CD14-positive monocyte (primary cell): ENCODE measurements at regions not wholly inside any gene's neighbourhood (a gene's known extent, or its start where the extent isn't known, plus 50 kb on each side); places are given as distances from the start of the nearest gene placed in this dataset.

Experiments used
- DNase-seq, 3 donors: peaks; one replicate each; pipeline ENCODE4 v3.0.0-alpha.2; 2011 to 2022
- H2AFZ ChIP-seq: 2 replicates; pipeline ENCODE4 v1.6.0; 2012; ENCODE audit warnings: mild to moderate bottlenecking, low read depth, low read length, inconsistent platforms; ENCODE audit not compliant: insufficient read depth, poor library complexity, severe bottlenecking
- H3K27ac ChIP-seq, 2 donors: 1 replicate in 1 of 2; 2 replicates in 1 of 2; pipeline ENCODE4 v1.5.1; 2012 to 2013; ENCODE audit warnings: low read length in 2 of 2, control low read depth in 1 of 2, inconsistent platforms in 1 of 2, low read depth in 1 of 2, mild to moderate bottlenecking in 1 of 2
- H3K27me3 ChIP-seq, 2 donors: one replicate each; pipeline versions ENCODE4 v1.6.0 to v1.6.1; 2011 to 2013; ENCODE audit warnings: low read length in 2 of 2; ENCODE audit not compliant: control insufficient read depth in 2 of 2, insufficient read depth in 2 of 2
- H3K36me3 ChIP-seq, 2 donors: replicated peaks in 1 of 2; 1 replicate in 1 of 2; 2 replicates in 1 of 2; pipeline versions ENCODE4 v1.5.1 to v1.6.1; 2012 to 2013; ENCODE audit warnings: low read length in 2 of 2, control low read depth in 1 of 2, inconsistent platforms in 1 of 2, mild to moderate bottlenecking in 1 of 2; ENCODE audit not compliant: insufficient read depth in 2 of 2, control insufficient read depth in 1 of 2
- H3K4me1 ChIP-seq, 2 donors: 1 replicate in 1 of 2; 2 replicates in 1 of 2; pipeline versions ENCODE4 v1.5.1 to v1.6.1; 2012 to 2013; ENCODE audit warnings: low read length in 2 of 2, control low read depth in 1 of 2, inconsistent platforms in 1 of 2, mild to moderate bottlenecking in 1 of 2, moderate library complexity in 1 of 2; ENCODE audit not compliant: insufficient read depth in 2 of 2, control insufficient read depth in 1 of 2
- H3K4me2 ChIP-seq: replicated peaks from 2 replicates; pipeline ENCODE3; 2012; ENCODE audit warnings: low read length, moderate library complexity, mild to moderate bottlenecking; ENCODE audit not compliant: poor library complexity, severe bottlenecking; ENCODE audit errors: extremely low read depth
- H3K4me3 ChIP-seq, 3 experiments: fragments of 200-600 bp in 1 of 3; sonication (generic) in 1 of 3; replicated peaks in 1 of 3; 1 replicate in 2 of 3; 2 replicates in 1 of 3; pipeline ENCODE4 v1.5.1; 2011 to 2013; ENCODE audit warnings: low read length in 3 of 3, mild to moderate bottlenecking in 3 of 3, control low read depth in 2 of 3, low read depth in 2 of 3, inconsistent platforms in 1 of 3, moderate library complexity in 1 of 3
- H3K79me2 ChIP-seq: 2 replicates; pipeline ENCODE4 v1.6.0; 2012; ENCODE audit warnings: mild to moderate bottlenecking, control low read depth, inconsistent platforms, low read length, moderate library complexity; ENCODE audit not compliant: insufficient read depth
- H3K9ac ChIP-seq: 2 replicates; pipeline ENCODE4 v1.6.0; 2017; ENCODE audit warnings: low read length, mild to moderate bottlenecking; ENCODE audit not compliant: insufficient read depth, poor library complexity, severe bottlenecking
- H3K9me3 ChIP-seq, 2 donors: replicated peaks in 1 of 2; 1 replicate in 1 of 2; 2 replicates in 1 of 2; pipeline versions ENCODE4 v1.5.1 to v1.6.1; 2012 to 2013; ENCODE audit warnings: low read length in 2 of 2, control low read depth in 1 of 2; ENCODE audit not compliant: control insufficient read depth in 1 of 2, insufficient read depth in 1 of 2
- H4K20me1 ChIP-seq: 2 replicates; pipeline ENCODE4 v1.6.0; 2012; ENCODE audit warnings: mild to moderate bottlenecking, low read length, control low read depth, moderate library complexity; ENCODE audit not compliant: insufficient read depth
- H3K27ac Mint-ChIP-seq, 7 donors: one replicate each; pipeline ENCODE4 v1.8.0; 2020; ENCODE audit warnings: mild to moderate bottlenecking in 7 of 7, mixed read lengths in 7 of 7, moderate library complexity in 6 of 7, inconsistent platforms in 2 of 7
- H3K27me3 Mint-ChIP-seq, 3 donors: one replicate each; pipeline ENCODE4 v1.8.0; 2021 to 2022; ENCODE audit warnings: low read depth in 3 of 3, mild to moderate bottlenecking in 3 of 3, mixed read lengths in 3 of 3, moderate library complexity in 3 of 3, inconsistent platforms in 1 of 3
- H3K36me3 Mint-ChIP-seq, 2 donors: one replicate each; pipeline ENCODE4 v1.8.0; 2020; ENCODE audit warnings: mixed read lengths in 2 of 2, inconsistent platforms in 1 of 2, mild to moderate bottlenecking in 1 of 2
- H3K4me1 Mint-ChIP-seq: one replicate; pipeline ENCODE4 v1.8.0; 2020; ENCODE audit warnings: mild to moderate bottlenecking, mixed read lengths
- H3K4me3 Mint-ChIP-seq, 2 donors: one replicate each; pipeline ENCODE4 v1.8.0; 2020; ENCODE audit warnings: mild to moderate bottlenecking in 2 of 2, mixed read lengths in 2 of 2, moderate library complexity in 1 of 2
- H3K9me3 Mint-ChIP-seq, 7 donors: one replicate each; pipeline ENCODE4 v1.8.0; 2020 to 2022; ENCODE audit warnings: mixed read lengths in 7 of 7, mild to moderate bottlenecking in 6 of 7, moderate library complexity in 6 of 7, inconsistent platforms in 2 of 7
- CTCF ChIP-seq: fragments of 200-600 bp; IDR thresholded peaks from one replicate; pipeline ENCODE4 v1.8.0; 2022; ENCODE audit warnings: antibody characterized with exemption, mild to moderate bottlenecking
- WGBS: methylation state at CpG from one replicate; pipeline ENCODE4 v1.1.5; 2013; ENCODE audit warnings: missing lambda C conversion rate; ENCODE audit not compliant: insufficient coverage; 5-methylcytosine and 5-hydroxymethylcytosine counted together
- intact Hi-C, 2 donors: fragments of 100-400 bp; cut with micrococcal nuclease; formaldehyde crosslinking; loops; one replicate each; pipeline versions ENCODE4 v1.15.0 to v1.15.1; 2023

DNA sequence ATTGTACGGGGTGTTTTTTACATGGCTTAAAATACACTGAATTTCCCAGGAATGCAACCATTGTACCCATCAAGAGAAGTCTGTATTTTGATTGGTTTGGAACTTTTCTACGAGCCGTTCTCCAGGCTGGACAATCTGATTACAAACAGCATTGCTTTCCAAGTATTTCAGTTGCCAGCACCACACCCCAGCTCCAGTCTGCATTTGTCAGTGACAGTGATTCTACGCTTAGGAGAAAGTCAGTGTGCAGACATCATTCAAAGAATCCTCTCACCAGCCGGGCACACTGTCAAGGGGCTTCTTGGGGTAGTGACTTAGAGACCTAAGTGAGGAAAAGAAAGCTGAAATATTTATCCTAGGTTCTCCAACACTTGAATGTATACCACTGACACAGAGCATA is 194.1 kb downstream of the ANAPC1 start:
- H3K4me1 ChIP-seq, result no peaks in the 10 kb centered on the region
- H3K27ac Mint-ChIP-seq, result peak overlapping the region in 1 of 7 donors; percentile 13
- no peak overlapping the region for H3K4me3 ChIP-seq
- H3K9ac ChIP-seq, result no peak overlapping the region
- no peaks in the 10 kb centered on the region for H3K27me3 ChIP-seq
- no peaks in the 10 kb centered on the region for H3K36me3 ChIP-seq
- intact Hi-C loops, result loop anchor here in 1 of 2 donors (10.0 kb wide), 1 partner anchor 55 kb away; no protein-coding TSS in a partner anchor
- H3K9me3 Mint-ChIP-seq, result peaks cover 0 to 2% (median 0%) of the 10 kb centered on the region in 7 donors
- no peaks in the 10 kb centered on the region for H3K9me3 ChIP-seq
- H3K4me1 Mint-ChIP-seq, result peaks cover 6% of the 10 kb centered on the region
- H3K36me3 Mint-ChIP-seq, result peaks cover 0 to 2% of the 10 kb centered on the region in 2 donors
- H3K27me3 Mint-ChIP-seq, result peaks cover 0 to 8% (median 3%) of the 10 kb centered on the region in 3 donors
- H3K4me2 ChIP-seq, result no peak overlapping the region
- H3K79me2 ChIP-seq, result no peaks in the 10 kb centered on the region
- no peak overlapping the region for H3K4me3 Mint-ChIP-seq
- no peak for DNase-seq
- H4K20me1 ChIP-seq, result no peaks in the 10 kb centered on the region
- WGBS, result no CpG with 5 or more reads among the region's 5 CpGs
- no peak overlapping the region for H2AFZ ChIP-seq
- no peak overlapping the region for H3K27ac ChIP-seq
- TF ChIP-seq CTCF, result no peak

- Histone ChIP-seq H3K27me3 (no peaks in the 10 kb centered on the region), H2AFZ (no peak overlapping the region), H3K79me2 (no peaks in the 10 kb centered on the region), H3K4me2 (no peak overlapping the region), H3K9me3 (no peaks in the 10 kb centered on the region), H3K9ac (no peak overlapping the region), H3K4me3 (no peak overlapping the region), H3K4me1 (no peaks in the 10 kb centered on the region), H4K20me1 (no peaks in the 10 kb centered on the region), H3K36me3 (no peaks in the 10 kb centered on the region), H3K27ac (no peak overlapping the region)
- intact Hi-C loops, result loop anchor here in 1 of 2 donors (10.0 kb wide), 1 partner anchor 57 kb away; no protein-coding TSS in a partner anchor
- Mint-ChIP-seq H3K27me3 (peaks cover 0 to 7% (median 3%) of the 10 kb centered on the region in 3 donors), H3K4me3 (no peak overlapping the region), H3K9me3 (peaks cover 0 to 4% (median 2%) of the 10 kb centered on the region in 7 donors), H3K36me3 (peaks cover 0 to 2% of the 10 kb centered on the region in 2 donors), H3K4me1 (peaks cover 12% of the 10 kb centered on the region), H3K27ac (no peak overlapping the region)
- 100% methylated on average over 2 of the region's 5 CpGs for WGBS
- no peak for TF ChIP-seq CTCF
- DNase-seq, result no peak
These were observed 192.7 kb downstream of the ANAPC1 start for GRCh38 chr2:111691164-111691875.
